Large intestine (tissue), 3 donors: ENCODE measurements at regions not wholly inside any gene's neighbourhood (a gene's known extent, or its start where the extent isn't known, plus 50 kb on each side); places are given as distances from the start of the nearest gene placed in this dataset.
A peak's percentile ranks its signal among the peaks of the same experiment; 100 is the strongest.

Source experiments
- DNase-seq, 2 donors: peaks; one replicate each; pipeline versions ENCODE4 v3.0.0 to v3.0.0-alpha.2; 2013
- H3K27ac ChIP-seq: one replicate; pipeline ENCODE4 v1.5.1; 2013; ENCODE audit warnings: low read length
- H3K27me3 ChIP-seq: 2 replicates; pipeline ENCODE4 v1.6.1; 2013; ENCODE audit warnings: low read length; ENCODE audit not compliant: control insufficient read depth, insufficient read depth
- H3K36me3 ChIP-seq: 2 replicates; pipeline ENCODE4 v1.6.1; 2013; ENCODE audit warnings: low read length; ENCODE audit not compliant: control insufficient read depth, insufficient read depth
- H3K4me1 ChIP-seq: one replicate; pipeline ENCODE4 v1.6.1; 2013; ENCODE audit warnings: low read length; ENCODE audit not compliant: control insufficient read depth, insufficient read depth
- H3K4me3 ChIP-seq: one replicate; pipeline ENCODE4 v1.5.1; 2013; ENCODE audit warnings: low read length
- H3K9me3 ChIP-seq: one replicate; pipeline ENCODE4 v1.6.1; 2013; ENCODE audit warnings: mild to moderate bottlenecking, low read depth, low read length, moderate library complexity; ENCODE audit not compliant: control insufficient read depth
- whole genome bisulfite sequencing: methylation state at CpG from one replicate; pipeline ENCODE4 v1.1.5; 2013; ENCODE audit warnings: low lambda C conversion rate; ENCODE audit not compliant: insufficient coverage; 5-methylcytosine and 5-hydroxymethylcytosine counted together

GRCh38 chr21:28086861-28087581, 905.7 kb downstream of the LTN1 start:
- Histone ChIP-seq H3K36me3 (no peaks in the 10 kb centered on the region), H3K27ac (no peak overlapping the region), H3K27me3 (no peaks in the 10 kb centered on the region), H3K4me1 (peaks cover 4% of the 10 kb centered on the region), H3K9me3 (no peaks in the 10 kb centered on the region), H3K4me3 (no peak overlapping the region)
- 100% methylated on average over 1 of the region's 6 CpGs for WGBS
- no peak for DNase-seq

DNA sequence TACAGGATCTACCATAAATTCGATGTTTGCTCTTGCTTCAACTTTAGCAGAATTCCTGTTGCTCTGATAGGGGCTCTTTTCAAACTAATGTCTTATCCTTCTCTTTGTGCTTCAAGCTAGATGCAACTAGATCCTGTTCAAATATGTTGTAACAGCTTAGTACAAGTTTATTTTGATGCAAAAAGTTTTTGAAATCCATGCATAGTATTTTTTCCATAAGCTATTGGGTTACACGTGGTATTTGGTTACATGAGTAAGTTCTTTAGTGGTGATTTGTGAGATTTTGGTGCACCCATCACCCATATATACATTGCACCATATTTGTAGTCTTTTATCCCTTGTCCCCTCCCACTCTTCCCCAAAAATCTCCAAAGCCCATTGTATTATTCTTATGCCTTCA, 907.7 kb downstream of the LTN1 start:
- H3K27me3 ChIP-seq, result no peaks in the 10 kb centered on the region
- peaks cover 4% of the 10 kb centered on the region for H3K4me1 ChIP-seq
- H3K27ac ChIP-seq, result no peak overlapping the region
- WGBS, result 69% methylated on average over 2 of the region's 2 CpGs
- H3K36me3 ChIP-seq, result no peaks in the 10 kb centered on the region
- no peak for DNase-seq
- H3K9me3 ChIP-seq, result no peaks in the 10 kb centered on the region
- H3K4me3 ChIP-seq, result no peak overlapping the region

DNA sequence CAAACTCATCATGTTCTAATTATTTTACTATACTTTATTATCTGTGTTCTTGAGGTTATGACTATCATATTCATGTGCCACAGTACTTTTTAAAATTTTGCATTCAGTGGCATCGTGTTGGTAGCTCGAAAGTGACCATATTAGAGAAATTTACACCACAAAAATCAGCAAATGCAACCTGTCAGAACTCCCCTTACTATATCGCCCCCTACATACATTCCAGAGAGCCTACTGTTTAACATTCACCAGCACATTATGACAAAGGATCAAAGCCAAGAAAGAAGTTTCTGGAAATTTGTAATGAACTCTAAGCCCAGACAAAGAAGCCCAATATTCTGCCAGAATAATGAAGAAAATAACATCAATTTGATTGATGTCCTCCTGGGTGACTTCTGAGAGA, 909.3 kb downstream of the LTN1 start:
- no peak overlapping the region for H3K27ac ChIP-seq
- H3K4me1 ChIP-seq, result no peaks in the 10 kb centered on the region
- H3K4me3 ChIP-seq, result no peak overlapping the region
- H3K27me3 ChIP-seq, result no peaks in the 10 kb centered on the region
- DNase-seq, result no peak
- H3K36me3 ChIP-seq, result no peaks in the 10 kb centered on the region
- WGBS, result 100% methylated on average over 1 of the region's 3 CpGs
- H3K9me3 ChIP-seq, result no peaks in the 10 kb centered on the region

- Histone ChIP-seq H3K36me3 (no peaks in the 10 kb centered on the region), H3K27me3 (no peaks in the 10 kb centered on the region), H3K27ac (no peak overlapping the region), H3K4me1 (no peaks in the 10 kb centered on the region), H3K4me3 (no peak overlapping the region), H3K9me3 (no peaks in the 10 kb centered on the region)
- WGBS, result 100% methylated on average over 1 of the region's 2 CpGs
- DNase-seq, result no peak
These were observed 914.6 kb downstream of the LTN1 start for GRCh38 chr21:28078126-28078525.

DNA sequence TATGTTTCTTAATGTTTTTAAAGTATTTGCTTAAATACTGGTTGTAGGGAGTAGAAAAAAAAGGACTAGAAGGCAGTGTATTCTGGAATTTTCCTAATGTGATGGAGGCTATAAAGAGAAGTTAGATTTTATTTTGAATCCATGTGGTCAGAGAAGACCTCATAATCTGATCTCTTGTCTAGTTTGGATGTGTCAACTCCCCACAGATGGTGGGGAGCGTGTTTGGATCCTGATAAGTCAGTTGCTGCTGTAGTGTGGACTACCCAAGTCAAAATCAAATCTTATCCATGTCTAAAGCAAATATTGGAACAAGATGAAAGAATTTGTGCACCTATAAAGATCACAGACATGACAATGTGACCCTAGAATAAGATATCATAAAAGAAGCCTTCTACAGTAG, 918.0 kb downstream of the LTN1 start:
- no peaks in the 10 kb centered on the region for H3K27me3 ChIP-seq
- H3K27ac ChIP-seq, result no peak overlapping the region
- no peaks in the 10 kb centered on the region for H3K36me3 ChIP-seq
- DNase-seq, result no peak
- H3K4me3 ChIP-seq, result no peak overlapping the region
- no peaks in the 10 kb centered on the region for H3K4me1 ChIP-seq
- WGBS, result no CpG with 5 or more reads among the region's 1 CpG
- no peaks in the 10 kb centered on the region for H3K9me3 ChIP-seq

DNA sequence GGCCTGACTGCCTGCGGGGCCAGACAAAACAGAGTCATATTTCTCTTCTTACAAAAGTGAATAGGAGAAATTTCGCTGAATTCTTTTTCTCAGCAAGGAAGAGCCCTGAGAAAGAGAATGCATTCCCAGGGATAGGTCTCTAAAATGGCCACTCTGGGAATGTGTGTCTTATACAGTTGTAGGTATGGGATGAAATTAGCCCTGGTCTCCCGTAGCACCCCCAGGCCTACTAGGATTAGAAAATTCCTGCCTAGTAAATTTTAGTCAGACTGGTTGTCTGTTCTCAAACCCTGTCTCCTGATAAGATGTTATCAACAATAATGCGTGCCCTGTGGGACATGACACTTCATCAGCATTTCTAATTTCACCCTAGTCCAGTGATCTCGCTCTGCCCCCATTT, 920.1 kb downstream of the LTN1 start:
- no peaks in the 10 kb centered on the region for H3K9me3 ChIP-seq
- H3K27me3 ChIP-seq, result no peaks in the 10 kb centered on the region
- DNase-seq, result no peak
- H3K27ac ChIP-seq, result no peak overlapping the region
- no peaks in the 10 kb centered on the region for H3K4me1 ChIP-seq
- WGBS, result 100% methylated on average over 1 of the region's 5 CpGs
- H3K36me3 ChIP-seq, result no peaks in the 10 kb centered on the region
- H3K4me3 ChIP-seq, result no peak overlapping the region

GRCh38 chr21:28069450-28069923, 923.2 kb downstream of the LTN1 start:
- WGBS, result 100% methylated on average over 1 of the region's 6 CpGs

GRCh38 chr21:28068455-28069358, 924.0 kb downstream of the LTN1 start:
- WGBS, result 79% methylated on average over 3 of the region's 4 CpGs
- Histone ChIP-seq H3K36me3 (no peaks in the 10 kb centered on the region), H3K27me3 (no peaks in the 10 kb centered on the region), H3K27ac (no peak overlapping the region), H3K4me1 (no peaks in the 10 kb centered on the region), H3K4me3 (no peak overlapping the region), H3K9me3 (no peaks in the 10 kb centered on the region)
- DNase-seq, result no peak

More at GRCh38 chr21:28069450-28069923, 923.2 kb downstream of the LTN1 start:
- Histone ChIP-seq H3K4me1 (no peaks in the 10 kb centered on the region), H3K9me3 (no peaks in the 10 kb centered on the region), H3K36me3 (no peaks in the 10 kb centered on the region), H3K27me3 (no peaks in the 10 kb centered on the region), H3K27ac (no peak overlapping the region), H3K4me3 (no peak overlapping the region)
- DNase-seq, result no peak

DNA sequence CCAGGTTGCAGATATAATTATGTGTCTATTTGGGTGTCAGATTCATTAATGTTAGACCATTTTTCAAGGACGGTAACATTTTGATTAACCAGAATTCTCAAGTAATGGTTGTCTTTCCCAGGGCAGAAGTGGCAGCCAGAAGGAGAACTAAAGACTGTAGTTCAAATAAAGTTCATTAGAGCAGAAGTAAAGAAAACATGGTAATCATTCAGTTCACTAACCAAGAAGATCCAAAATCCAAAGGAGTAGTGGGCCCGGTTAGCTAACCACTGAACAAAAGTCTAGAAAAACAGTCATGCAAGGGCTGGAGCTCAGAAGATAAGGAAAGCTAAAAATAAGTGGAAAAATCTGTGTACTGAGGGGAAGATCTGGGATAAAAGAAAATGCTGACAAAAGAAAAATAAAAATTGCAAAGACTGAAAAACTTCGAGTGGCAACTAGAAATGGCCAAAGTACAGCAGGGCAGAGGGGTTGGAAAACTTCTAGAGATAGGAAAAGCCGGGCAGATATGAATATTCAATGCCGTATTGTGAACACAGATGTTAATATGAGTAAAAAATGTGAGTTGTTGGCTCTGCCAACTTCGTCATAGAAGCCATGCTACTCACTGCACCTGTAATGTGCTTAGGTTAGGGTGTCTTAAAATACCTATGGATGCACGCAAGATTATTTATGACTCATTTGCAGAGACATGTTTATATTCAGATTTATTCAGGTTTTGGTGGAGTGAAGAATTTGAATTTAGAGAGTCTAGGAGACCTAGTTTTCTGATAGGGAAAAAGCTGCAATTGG, 925.9 kb downstream of the LTN1 start:
- DNase-seq, result peak in 1 of 2 donors; percentile 32
- Histone ChIP-seq H3K4me3 (no peak overlapping the region), H3K4me1 (no peaks in the 10 kb centered on the region), H3K36me3 (no peaks in the 10 kb centered on the region), H3K9me3 (no peaks in the 10 kb centered on the region), H3K27ac (peak overlapping the region; percentile 27), H3K27me3 (no peaks in the 10 kb centered on the region)
- WGBS, result 74% methylated on average over 2 of the region's 7 CpGs

- 86% methylated on average over 1 of the region's 1 CpG for WGBS
- Histone ChIP-seq H3K9me3 (no peaks in the 10 kb centered on the region), H3K36me3 (no peaks in the 10 kb centered on the region), H3K4me1 (no peaks in the 10 kb centered on the region), H3K4me3 (no peak overlapping the region), H3K27me3 (no peaks in the 10 kb centered on the region), H3K27ac (no peak overlapping the region)
- DNase-seq, result no peak
These were observed 926.6 kb downstream of the LTN1 start for GRCh38 chr21:28066076-28066475.
